ENCODE measurements at regions not wholly inside any gene's neighbourhood (a gene's known extent, or its start where the extent isn't known, plus 50 kb on each side); places are given as distances from the start of the nearest gene placed in this dataset.
A peak's percentile ranks its signal among the peaks of the same experiment; 100 is the strongest.

- Histone ChIP-seq H3K27me3 (ENCODE audit: control insufficient read depth, insufficient read depth, low read length) (no peaks in the 10 kb centered on the region), H3K27ac (ENCODE audit: low read depth, low read length) (no peak overlapping the region), H3K4me3 (ENCODE audit: low read depth, low read length) (no peak overlapping the region), H3K4me1 (ENCODE audit: control insufficient read depth, insufficient read depth, low read length) (no peaks in the 10 kb centered on the region), H3K36me3 (ENCODE audit: control insufficient read depth, insufficient read depth, low read length) (no peaks in the 10 kb centered on the region), H3K9me3 (ENCODE audit: control insufficient read depth, insufficient read depth, low read length) (no peaks in the 10 kb centered on the region)
- DNase-seq (ENCODE audit: low read depth in 4 of 6, low spot score in 6 of 6) = no peak
- 100% methylated on average over 3 of the region's 4 CpGs for WGBS (ENCODE audit: insufficient coverage)
Measured at GRCh38 chr6:147728903-147729302, 220.4 kb downstream of the SAMD5 start.

- 95% methylated on average over 3 of the region's 5 CpGs for WGBS (ENCODE audit: insufficient coverage)
- Histone ChIP-seq H3K4me3 (ENCODE audit: low read depth, low read length) (no peak overlapping the region), H3K27me3 (ENCODE audit: control insufficient read depth, insufficient read depth, low read length) (no peaks in the 10 kb centered on the region), H3K36me3 (ENCODE audit: control insufficient read depth, insufficient read depth, low read length) (no peaks in the 10 kb centered on the region), H3K4me1 (ENCODE audit: control insufficient read depth, insufficient read depth, low read length) (no peaks in the 10 kb centered on the region), H3K9me3 (ENCODE audit: control insufficient read depth, insufficient read depth, low read length) (no peaks in the 10 kb centered on the region), H3K27ac (ENCODE audit: low read depth, low read length) (no peak overlapping the region)
- peak in 1 of 6 donors; percentile 17 for DNase-seq (ENCODE audit: low read depth in 4 of 6, low spot score in 6 of 6)
Measured at GRCh38 chr6:147733686-147734085, 225.2 kb downstream of the SAMD5 start.

- DNase-seq (ENCODE audit: low read depth in 4 of 6, low spot score in 6 of 6) = no peak
- H3K4me1 ChIP-seq (ENCODE audit: control insufficient read depth, insufficient read depth, low read length) = no peaks in the 10 kb centered on the region
- no peaks in the 10 kb centered on the region for H3K9me3 ChIP-seq (ENCODE audit: control insufficient read depth, insufficient read depth, low read length)
- H3K36me3 ChIP-seq (ENCODE audit: control insufficient read depth, insufficient read depth, low read length) = no peaks in the 10 kb centered on the region
- WGBS (ENCODE audit: insufficient coverage) = 100% methylated on average over 4 of the region's 8 CpGs
- no peaks in the 10 kb centered on the region for H3K27me3 ChIP-seq (ENCODE audit: control insufficient read depth, insufficient read depth, low read length)
- H3K4me3 ChIP-seq (ENCODE audit: low read depth, low read length) = no peak overlapping the region
- no peak overlapping the region for H3K27ac ChIP-seq (ENCODE audit: low read depth, low read length)
Measured at GRCh38 chr6:147734151-147734550, 225.7 kb downstream of the SAMD5 start.

GRCh38 chr6:147735924-147736323 is 227.4 kb downstream of the SAMD5 start:
- WGBS (ENCODE audit: insufficient coverage) = no CpG with 5 or more reads among the region's 3 CpGs
- Histone ChIP-seq H3K9me3 (ENCODE audit: control insufficient read depth, insufficient read depth, low read length) (no peaks in the 10 kb centered on the region), H3K4me1 (ENCODE audit: control insufficient read depth, insufficient read depth, low read length) (no peaks in the 10 kb centered on the region)

DNA sequence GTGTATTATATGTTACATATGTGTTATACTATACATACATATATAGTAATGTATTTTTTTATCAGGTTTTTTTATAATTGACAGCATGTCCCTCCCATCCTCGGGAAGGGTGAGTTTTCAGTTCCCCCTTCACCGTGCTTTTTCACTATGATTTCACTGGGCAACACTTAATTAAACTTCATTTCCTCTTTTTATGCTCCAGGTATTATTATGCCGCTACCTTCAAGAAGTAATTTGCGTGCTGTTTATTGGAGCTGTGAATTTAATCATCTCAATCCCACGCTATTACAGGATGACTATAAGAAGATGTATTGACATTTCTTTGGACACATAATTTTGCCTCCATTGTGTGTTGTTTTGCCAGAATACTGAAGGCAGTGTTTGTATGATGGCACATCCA is 228.6 kb downstream of the SAMD5 start:
- WGBS (ENCODE audit: insufficient coverage) = no CpG with 5 or more reads among the region's 5 CpGs
- Histone ChIP-seq H3K4me1 (ENCODE audit: control insufficient read depth, insufficient read depth, low read length) (no peaks in the 10 kb centered on the region), H3K27ac (ENCODE audit: low read depth, low read length) (no peak overlapping the region), H3K27me3 (ENCODE audit: control insufficient read depth, insufficient read depth, low read length) (no peaks in the 10 kb centered on the region), H3K36me3 (ENCODE audit: control insufficient read depth, insufficient read depth, low read length) (no peaks in the 10 kb centered on the region), H3K4me3 (ENCODE audit: low read depth, low read length) (no peak overlapping the region), H3K9me3 (ENCODE audit: control insufficient read depth, insufficient read depth, low read length) (no peaks in the 10 kb centered on the region)
- peak in 1 of 6 donors; percentile 55 for DNase-seq (ENCODE audit: low read depth in 4 of 6, low spot score in 6 of 6)

More at GRCh38 chr6:147735924-147736323, 227.4 kb downstream of the SAMD5 start:
- no peak for DNase-seq (ENCODE audit: low read depth in 4 of 6, low spot score in 6 of 6)
- Histone ChIP-seq H3K27me3 (ENCODE audit: control insufficient read depth, insufficient read depth, low read length) (no peaks in the 10 kb centered on the region), H3K36me3 (ENCODE audit: control insufficient read depth, insufficient read depth, low read length) (no peaks in the 10 kb centered on the region), H3K4me3 (ENCODE audit: low read depth, low read length) (no peak overlapping the region), H3K27ac (ENCODE audit: low read depth, low read length) (no peak overlapping the region)

DNA sequence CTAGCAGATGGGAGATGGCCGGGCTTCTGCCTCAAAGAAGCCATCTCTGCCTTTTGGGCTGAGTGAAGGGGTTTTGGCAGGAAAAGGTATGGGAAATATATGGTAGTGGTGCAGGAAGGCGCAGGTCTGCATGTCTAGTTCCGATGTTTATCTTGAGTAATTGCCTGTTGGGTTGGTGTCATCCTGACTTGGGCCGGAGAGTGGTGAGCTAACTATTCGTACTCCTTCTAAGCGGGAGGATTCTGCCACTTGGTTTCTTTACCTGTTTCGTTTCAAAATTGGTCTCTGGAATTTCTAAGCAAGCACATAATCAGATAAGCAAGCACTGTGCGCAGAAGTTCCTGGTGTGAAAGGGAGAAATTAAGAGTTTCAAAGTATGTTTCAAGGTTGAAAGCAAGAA is 229.6 kb downstream of the SAMD5 start:
- H3K9me3 ChIP-seq (ENCODE audit: control insufficient read depth, insufficient read depth, low read length) = no peaks in the 10 kb centered on the region
- 95% methylated on average over 6 of the region's 8 CpGs for WGBS (ENCODE audit: insufficient coverage)
- H3K27me3 ChIP-seq (ENCODE audit: control insufficient read depth, insufficient read depth, low read length) = no peaks in the 10 kb centered on the region
- no peaks in the 10 kb centered on the region for H3K36me3 ChIP-seq (ENCODE audit: control insufficient read depth, insufficient read depth, low read length)
- H3K27ac ChIP-seq (ENCODE audit: low read depth, low read length) = no peak overlapping the region
- DNase-seq (ENCODE audit: low read depth in 4 of 6, low spot score in 6 of 6) = no peak
- no peaks in the 10 kb centered on the region for H3K4me1 ChIP-seq (ENCODE audit: control insufficient read depth, insufficient read depth, low read length)
- no peak overlapping the region for H3K4me3 ChIP-seq (ENCODE audit: low read depth, low read length)

- Histone ChIP-seq H3K4me1 (ENCODE audit: control insufficient read depth, insufficient read depth, low read length) (no peaks in the 10 kb centered on the region), H3K27me3 (ENCODE audit: control insufficient read depth, insufficient read depth, low read length) (no peaks in the 10 kb centered on the region), H3K4me3 (ENCODE audit: low read depth, low read length) (no peak overlapping the region), H3K9me3 (ENCODE audit: control insufficient read depth, insufficient read depth, low read length) (no peaks in the 10 kb centered on the region), H3K36me3 (ENCODE audit: control insufficient read depth, insufficient read depth, low read length) (no peaks in the 10 kb centered on the region), H3K27ac (ENCODE audit: low read depth, low read length) (no peak overlapping the region)
- DNase-seq (ENCODE audit: low read depth in 4 of 6, low spot score in 6 of 6) = no peak
- 26% methylated on average over 3 of the region's 3 CpGs for WGBS (ENCODE audit: insufficient coverage)
Measured at GRCh38 chr6:147738516-147739162, 230.1 kb downstream of the SAMD5 start.

DNA sequence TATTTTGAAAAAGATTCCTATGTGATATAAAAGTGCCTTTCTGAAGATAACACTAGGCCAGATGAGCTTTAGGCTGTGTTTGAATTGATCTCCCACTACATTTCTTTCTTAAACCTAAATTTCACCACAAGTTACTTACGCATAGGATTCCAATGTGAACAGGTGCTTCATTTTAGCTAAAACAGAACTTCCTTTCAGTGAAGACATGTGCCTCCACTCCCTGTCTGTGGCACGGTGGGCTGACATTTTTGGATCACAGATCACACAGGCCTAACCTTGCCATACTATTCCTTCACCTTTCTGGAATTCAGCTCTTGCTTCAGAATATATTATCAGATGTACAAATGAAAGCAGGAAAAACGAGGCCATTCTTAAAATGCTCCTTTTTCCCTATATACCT is 231.8 kb downstream of the SAMD5 start:
- 58% methylated on average over 2 of the region's 3 CpGs for WGBS (ENCODE audit: insufficient coverage)

GRCh38 chr6:147740916-147741315 is 232.4 kb downstream of the SAMD5 start:
- Histone ChIP-seq H3K9me3 (ENCODE audit: control insufficient read depth, insufficient read depth, low read length) (no peaks in the 10 kb centered on the region), H3K27me3 (ENCODE audit: control insufficient read depth, insufficient read depth, low read length) (no peaks in the 10 kb centered on the region), H3K27ac (ENCODE audit: low read depth, low read length) (no peak overlapping the region), H3K4me3 (ENCODE audit: low read depth, low read length) (no peak overlapping the region), H3K4me1 (ENCODE audit: control insufficient read depth, insufficient read depth, low read length) (no peaks in the 10 kb centered on the region), H3K36me3 (ENCODE audit: control insufficient read depth, insufficient read depth, low read length) (no peaks in the 10 kb centered on the region)
- no peak for DNase-seq (ENCODE audit: low read depth in 4 of 6, low spot score in 6 of 6)
- no CpG with 5 or more reads among the region's 3 CpGs for WGBS (ENCODE audit: insufficient coverage)

More for the DNA sequence above, 231.8 kb downstream of the SAMD5 start:
- Histone ChIP-seq H3K4me1 (ENCODE audit: control insufficient read depth, insufficient read depth, low read length) (no peaks in the 10 kb centered on the region), H3K27me3 (ENCODE audit: control insufficient read depth, insufficient read depth, low read length) (no peaks in the 10 kb centered on the region), H3K9me3 (ENCODE audit: control insufficient read depth, insufficient read depth, low read length) (no peaks in the 10 kb centered on the region), H3K4me3 (ENCODE audit: low read depth, low read length) (no peak overlapping the region), H3K36me3 (ENCODE audit: control insufficient read depth, insufficient read depth, low read length) (no peaks in the 10 kb centered on the region), H3K27ac (ENCODE audit: low read depth, low read length) (no peak overlapping the region)
- DNase-seq (ENCODE audit: low read depth in 4 of 6, low spot score in 6 of 6) = no peak

DNA sequence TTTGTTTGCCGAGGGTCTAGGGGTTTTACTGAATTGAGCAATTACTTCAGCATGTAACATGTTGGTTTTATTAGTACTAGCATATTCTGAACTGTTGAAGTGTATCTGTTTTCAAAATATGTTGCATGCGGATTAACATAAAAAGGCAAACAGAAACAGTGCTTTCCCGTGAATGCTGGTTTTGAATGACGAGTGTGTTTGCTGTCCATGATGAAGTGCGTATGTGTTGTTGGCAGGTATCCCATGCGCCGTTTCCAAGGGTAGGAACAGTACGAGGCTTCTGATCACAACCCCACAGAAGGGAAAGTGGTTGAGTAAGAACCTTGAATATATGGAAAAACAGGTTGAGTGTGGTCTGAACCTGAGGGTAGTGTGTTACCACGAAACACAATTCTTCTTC is 232.9 kb downstream of the SAMD5 start:
- 87% methylated on average over 7 of the region's 9 CpGs for WGBS (ENCODE audit: insufficient coverage)
- Histone ChIP-seq H3K36me3 (ENCODE audit: control insufficient read depth, insufficient read depth, low read length) (no peaks in the 10 kb centered on the region), H3K27ac (ENCODE audit: low read depth, low read length) (no peak overlapping the region), H3K27me3 (ENCODE audit: control insufficient read depth, insufficient read depth, low read length) (no peaks in the 10 kb centered on the region), H3K4me1 (ENCODE audit: control insufficient read depth, insufficient read depth, low read length) (no peaks in the 10 kb centered on the region), H3K4me3 (ENCODE audit: low read depth, low read length) (no peak overlapping the region), H3K9me3 (ENCODE audit: control insufficient read depth, insufficient read depth, low read length) (no peaks in the 10 kb centered on the region)
- peak in 1 of 6 donors; percentile 79 for DNase-seq (ENCODE audit: low read depth in 4 of 6, low spot score in 6 of 6)
